Stimulated activated CD8-positive, alpha-beta memory T cell treated with anti-CD3 and anti-CD28 coated beads, Interleukin-15, amount 100 ng/mL, for 48 hours (primary cell): ENCODE measurements at regions not wholly inside any gene's neighbourhood (a gene's known extent, or its start where the extent isn't known, plus 50 kb on each side); places are given as distances from the start of the nearest gene placed in this dataset.
A peak's percentile ranks its signal among the peaks of the same experiment; 100 is the strongest.

Experiments used
- DNase-seq, 2 donors: peaks; one replicate each; pipeline ENCODE4 v3.0.0-alpha.2; 2020; ENCODE audit warnings: low read depth in 2 of 2

DNA sequence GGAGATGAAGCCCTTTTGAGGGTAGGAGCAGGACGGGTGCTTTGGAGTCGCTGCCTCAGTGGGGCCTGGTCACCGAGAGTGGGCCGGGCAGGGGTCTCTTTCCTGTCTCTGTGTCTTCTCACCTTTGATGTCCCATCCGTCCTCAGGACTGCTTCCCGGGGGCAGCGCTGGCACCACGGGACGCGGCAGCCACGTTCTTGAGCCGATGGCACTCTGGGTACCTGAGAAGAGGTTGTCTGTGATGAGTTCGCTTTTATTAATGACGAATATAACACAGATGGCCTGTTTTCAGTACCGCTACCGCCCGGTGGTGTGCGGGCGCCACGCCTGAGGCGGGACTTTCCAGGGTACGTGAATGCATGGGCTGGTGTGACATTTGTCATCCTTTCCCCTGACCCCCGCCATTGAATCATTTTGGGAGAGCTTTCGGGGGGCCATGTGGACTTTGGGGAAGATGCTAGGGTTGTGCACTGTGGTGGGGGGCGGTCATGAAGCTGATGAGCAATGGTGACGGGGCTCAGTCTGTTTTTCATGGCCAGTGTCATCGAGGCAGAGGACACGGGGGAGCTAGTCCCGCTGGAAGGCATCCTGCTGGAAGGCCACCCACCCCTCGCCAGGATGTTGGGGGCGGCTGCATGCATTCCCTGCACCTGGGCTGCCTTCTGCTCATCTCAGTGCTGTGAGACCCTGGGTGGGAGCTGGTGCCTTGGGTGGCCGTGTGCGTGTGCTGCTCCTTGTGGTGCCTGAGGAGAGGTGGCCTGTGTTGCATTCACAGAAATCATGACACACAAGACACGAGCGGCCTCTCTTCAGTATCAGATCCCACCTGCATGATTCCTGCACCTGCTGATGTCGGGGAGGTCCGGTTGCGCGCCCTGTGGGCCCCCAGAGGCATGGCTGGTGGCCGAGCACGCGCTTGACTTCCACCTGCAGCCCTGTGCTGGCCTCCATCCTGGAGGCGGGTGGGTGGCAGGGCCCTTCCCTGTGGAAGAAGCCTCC, 162.5 kb upstream of the RTL1 start:
- no peak for DNase-seq

DNA sequence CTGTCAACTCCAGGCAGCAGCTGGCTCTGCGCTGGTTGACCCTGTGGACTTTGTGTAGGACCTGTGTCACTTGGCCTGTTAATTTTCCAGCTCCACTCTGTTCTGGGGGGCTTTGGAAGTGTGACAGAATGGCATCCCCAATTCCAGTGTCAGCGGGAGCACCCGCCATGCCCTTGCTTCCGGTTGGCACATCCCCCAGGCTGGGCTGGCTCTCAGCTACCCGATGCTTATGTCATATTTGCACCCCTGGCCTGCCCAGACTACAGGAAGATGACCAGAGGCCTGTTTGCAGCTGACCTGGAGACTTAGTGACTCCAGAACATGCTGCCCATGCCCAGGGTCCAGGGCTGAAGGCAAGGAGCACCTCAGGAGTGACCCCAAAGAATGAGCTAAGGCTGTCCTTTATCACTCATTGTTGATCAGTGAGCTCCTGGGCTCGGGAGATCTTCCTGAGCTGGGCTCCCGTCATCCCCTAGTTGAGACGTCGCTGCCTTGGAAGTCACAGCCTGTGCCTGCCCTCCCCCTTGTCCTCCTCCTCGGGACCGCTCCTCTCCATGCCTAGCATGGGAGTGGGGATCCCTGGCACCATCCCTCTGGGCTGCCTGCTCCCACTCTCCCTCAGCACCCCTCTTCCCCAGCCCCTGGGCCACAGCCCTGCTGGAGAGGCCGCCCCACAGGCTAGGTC, 163.4 kb upstream of the RTL1 start:
- DNase-seq: no peak

DNA sequence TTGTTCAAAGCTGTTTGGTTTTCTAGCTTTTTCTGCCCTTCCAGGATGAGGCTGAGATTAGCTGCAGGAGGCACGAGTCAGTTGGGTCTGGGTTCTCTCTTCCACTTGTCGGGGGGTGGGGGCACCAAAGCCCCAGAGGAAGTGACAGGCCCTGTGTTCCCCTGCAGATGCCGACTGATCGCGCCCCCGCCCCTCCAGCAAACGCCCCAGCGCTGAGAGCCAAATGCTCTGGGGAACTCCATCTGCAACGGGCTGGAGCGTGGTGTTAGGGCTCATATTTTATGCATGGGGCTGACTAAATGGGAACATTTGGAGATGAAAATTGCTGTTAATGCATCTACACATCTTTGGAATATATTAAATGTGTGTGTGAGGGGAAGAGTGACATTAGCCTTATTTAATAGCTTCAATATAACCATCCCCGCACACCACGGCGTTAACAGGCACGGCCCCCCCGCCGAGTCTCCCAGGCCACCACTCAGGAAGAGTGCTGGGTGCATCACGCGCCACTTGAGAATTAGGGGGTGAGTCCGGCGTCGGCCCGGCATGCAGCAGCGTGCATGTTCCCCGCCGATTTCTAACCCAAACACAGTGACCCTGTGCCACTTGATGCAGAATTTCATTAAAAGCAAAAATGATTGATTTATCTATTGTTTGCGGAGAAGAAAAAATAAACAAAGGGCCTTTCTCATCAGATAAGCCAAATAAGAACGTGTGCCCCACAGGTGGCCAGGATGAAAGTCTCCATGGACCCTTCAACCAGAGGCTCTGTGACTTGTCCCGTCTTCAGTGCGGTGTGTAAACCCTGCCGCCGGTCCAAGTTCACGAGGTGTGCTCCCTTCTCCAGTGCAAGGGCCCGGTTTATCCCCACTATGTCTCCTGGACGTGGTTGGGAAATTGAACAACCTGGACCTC, 165.0 kb upstream of the RTL1 start:
- no peak for DNase-seq

DNA sequence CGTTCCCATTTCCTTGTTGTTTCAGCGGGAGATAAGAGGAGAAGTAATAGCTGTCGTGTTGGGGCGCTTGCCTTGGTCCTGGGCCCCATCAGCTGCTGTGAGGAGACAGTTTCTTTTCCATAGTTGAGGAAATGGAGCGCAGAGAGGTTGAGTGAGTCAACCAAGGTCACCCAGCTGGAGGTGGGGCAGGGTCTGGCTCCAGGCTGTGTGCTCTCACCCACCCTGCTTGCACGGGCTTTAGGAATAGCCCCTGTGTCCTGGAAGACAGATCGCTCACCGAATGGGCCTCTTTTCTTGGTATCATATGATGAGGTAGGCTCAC, 165.7 kb upstream of the RTL1 start:
- DNase-seq: no peak

DNA sequence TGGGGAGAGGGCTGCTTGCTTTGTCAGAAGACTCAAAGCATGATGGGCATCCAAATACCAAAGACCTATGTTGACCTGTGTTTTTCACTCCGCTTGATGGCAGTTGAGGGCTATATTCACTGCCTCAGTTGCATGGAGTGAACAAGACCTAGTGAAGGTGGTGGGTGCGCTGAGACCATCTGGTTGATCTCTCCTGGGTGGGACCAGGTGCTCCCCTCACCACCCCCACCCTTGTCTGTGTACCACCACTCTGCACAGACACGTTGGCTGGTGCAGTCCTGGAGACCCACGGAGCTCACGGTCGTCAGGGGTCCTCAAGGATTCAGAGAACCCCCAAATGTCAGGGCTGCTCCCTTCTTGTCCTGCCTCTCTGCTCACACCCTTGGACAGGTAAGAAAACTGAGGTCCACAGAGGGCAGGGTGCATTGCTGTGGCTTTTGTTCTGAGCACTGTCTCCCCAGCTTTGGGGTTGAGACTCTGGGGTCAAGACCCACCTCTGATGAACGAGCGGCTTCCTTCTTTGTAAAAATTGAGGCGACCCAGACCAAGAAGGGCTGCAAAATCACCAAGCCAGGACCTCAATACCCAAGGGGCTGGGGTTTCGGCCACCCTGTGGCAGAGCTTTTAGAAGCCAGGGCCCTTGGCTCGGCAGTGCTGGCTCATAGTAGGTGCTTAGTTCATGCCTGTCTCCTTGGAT, 166.3 kb upstream of the RTL1 start:
- DNase-seq: no peak

DNA sequence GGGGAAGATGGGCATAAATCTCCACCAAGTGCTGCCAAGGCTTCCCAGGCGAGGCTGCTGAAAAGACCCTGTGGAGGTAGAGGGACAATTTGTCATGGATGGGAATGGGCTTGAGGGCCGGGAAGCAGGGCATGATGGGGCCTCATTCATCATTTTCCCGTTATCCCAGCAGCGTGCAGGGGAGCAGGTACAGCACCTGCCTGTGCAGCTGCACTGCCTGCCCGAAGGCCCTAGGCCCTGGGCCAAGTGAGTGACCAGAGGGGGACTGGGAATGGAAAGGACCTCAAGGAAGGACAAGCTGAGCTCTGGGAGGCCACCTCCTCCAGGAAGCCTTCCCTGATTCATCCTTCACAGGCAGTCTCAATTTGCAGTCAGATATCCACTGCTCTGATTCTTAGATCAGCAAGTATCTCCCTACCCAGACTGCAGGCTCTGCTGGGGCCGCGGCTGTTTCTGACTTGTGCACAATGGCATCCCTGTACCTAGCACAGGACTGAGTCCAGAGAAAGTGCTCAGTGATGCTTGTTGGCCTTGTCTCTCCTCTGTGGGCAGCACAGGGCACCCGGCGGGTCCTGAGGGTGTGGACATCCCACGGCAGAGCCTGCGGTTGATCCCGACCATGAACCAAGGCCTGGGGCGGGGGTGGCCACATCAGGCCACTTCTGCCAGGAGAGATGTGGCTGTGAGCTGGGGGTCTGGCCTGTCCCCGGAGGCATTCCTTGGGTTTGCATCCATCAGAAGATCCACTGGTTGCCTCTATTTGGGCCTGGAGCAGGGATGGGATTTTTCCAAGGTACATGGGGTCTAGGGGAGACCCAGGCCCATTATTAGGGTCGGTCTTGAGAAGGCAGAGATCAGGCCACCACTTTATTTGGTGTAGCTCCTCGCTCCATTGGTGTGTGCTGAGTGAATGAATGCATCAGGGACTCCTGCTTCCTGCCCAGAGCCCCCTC, 167.3 kb upstream of the RTL1 start:
- no peak for DNase-seq

DNA sequence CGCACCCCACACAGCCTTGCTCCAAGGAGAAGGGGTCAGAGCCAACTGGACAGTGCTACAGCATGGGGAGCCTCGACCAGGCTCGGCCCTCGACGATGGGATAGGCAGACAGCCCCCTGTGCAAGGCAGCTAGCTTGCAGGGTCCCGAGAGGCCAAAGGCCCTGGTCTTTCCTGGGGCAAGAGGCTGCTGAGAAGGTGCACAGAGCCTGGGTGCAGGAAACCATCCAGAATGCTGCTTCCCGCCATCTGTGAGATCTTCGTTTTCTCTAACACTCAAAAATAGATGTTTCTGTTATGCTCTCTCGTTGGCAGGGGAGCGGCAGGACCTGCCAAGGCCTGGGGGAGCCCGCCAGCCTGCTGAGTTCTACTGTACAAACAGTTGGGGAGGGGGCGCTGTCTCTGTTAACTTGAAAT, 168.0 kb upstream of the RTL1 start:
- DNase-seq: no peak

DNA sequence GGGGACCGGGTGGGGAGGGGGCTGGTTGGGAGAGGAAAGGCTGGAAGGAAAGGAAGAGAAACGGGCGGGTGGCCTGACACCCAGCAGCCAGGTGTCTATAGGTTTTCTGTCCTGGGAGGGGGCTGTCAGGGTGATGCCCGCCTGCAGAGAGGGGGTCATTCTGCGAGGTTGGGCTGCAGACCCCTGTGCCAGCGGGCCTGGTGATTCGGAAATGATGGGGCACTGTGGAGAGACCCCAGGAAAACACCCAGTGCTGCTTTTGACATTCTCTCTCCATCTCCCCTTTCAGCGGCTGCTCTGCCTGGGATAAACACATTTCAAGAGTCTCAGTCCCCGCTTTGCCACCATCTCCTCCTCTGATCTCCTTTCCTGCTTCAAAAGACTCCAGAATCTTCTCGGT, 168.5 kb upstream of the RTL1 start:
- DNase-seq: no peak

DNA sequence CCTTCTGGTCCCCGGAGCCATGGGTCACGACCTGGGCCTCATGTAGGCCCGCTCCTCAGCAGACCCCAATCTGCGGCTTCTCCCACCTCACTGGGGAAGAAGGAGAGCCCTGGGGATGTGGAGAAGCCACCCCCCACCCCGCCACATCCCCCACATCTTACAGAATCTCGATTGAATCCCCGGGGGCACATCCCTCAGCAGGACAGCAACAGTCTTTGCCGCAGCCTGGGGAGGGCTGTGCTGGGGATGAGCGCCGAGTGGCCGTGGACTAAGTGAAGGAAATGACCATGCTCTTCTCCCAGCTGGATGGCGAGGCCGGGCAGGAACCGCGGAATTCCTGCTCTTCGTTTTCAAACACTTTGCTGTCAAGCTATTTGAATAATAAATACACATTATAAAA, 169.0 kb upstream of the RTL1 start:
- no peak for DNase-seq

DNA sequence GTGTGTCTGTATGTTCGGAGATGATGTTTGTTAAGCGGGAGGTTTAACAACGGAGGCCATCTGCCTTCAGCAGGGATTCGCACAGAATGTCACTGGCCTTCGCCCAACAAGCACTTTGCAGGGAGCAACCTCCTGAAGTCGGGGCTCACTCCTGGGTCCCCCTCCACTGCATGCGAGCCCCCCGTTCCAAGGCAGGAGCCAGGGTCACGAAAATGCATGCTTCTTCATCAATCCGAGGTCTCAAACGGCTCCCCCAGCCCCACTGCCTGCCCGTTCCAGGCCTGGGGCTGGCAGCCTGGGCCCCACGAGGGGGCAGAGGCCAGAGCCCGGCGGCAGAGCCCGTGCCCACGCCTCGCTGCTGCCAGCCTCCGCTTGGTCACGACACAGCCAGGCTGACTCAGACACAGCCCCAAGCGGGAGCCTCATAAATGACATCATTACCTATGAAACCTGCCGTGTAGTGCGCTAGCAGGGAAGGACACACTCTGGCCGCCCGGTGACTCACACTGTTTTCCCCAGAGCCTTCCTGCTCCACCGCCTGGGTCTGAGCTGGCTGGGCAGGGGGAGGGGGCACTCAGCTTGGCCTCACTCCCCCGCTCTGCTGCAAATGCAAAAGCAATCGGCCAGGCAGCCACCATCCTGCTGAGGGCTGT, 169.5 kb upstream of the RTL1 start:
- peak in 1 of 2 donors; percentile 24 for DNase-seq

DNA sequence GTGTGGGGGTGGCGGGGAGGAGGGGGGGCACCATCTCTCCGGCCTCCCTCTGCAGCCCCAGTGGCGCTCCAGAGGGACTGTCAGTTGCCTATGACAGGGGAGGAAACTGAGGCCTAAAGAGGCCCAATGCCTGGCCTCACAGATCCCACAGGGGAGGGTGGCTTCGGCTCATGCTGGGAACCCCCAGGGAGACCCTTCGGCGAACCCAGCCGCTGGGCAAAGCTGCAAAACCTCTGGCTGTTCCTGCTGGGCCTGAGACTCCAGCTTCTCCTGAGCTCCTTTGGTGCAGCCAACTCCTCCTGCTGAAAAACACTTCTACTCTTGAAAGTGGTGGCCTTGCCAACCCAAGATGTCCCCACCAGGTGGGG, 170.1 kb upstream of the RTL1 start:
- no peak for DNase-seq

DNA sequence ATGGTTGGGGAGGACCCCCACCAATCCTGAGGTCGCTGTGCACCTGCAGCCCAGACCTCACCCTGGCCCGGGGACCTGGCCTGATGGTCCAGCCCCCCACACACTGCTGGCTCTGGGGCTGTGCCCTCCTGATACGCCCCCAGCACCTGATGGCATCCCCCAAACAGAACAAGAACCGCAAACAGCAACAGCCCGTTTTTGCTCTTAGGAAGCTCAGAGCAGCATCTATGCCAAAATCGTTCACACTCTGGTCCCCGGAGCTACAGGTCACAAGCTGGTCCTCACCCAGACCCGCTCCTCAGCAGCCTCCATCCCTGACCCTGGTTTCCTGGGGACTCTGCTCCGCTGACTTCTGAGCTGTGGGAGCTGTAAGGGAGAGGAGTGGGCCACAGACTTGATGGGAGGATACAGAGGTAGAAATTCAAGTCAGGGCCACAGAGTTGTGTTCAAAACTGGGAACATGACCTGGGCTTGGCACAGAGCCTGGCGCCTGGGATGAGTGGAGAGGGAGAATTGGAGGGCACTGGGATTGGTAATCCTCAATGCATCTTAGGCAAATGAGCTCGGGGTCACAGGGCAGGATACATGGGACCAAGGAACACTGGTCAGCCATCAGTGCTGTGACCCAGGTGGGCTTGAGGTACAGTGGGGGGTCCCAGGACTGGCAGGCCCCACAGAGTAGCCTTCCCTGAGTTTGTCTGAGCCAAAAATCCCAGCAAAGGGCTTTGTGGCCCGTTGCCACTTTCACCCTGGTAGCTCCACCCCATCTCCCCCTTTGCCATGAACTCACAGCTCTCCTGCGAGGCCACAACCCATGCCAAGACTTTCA, 170.9 kb upstream of the RTL1 start:
- DNase-seq: no peak

DNA sequence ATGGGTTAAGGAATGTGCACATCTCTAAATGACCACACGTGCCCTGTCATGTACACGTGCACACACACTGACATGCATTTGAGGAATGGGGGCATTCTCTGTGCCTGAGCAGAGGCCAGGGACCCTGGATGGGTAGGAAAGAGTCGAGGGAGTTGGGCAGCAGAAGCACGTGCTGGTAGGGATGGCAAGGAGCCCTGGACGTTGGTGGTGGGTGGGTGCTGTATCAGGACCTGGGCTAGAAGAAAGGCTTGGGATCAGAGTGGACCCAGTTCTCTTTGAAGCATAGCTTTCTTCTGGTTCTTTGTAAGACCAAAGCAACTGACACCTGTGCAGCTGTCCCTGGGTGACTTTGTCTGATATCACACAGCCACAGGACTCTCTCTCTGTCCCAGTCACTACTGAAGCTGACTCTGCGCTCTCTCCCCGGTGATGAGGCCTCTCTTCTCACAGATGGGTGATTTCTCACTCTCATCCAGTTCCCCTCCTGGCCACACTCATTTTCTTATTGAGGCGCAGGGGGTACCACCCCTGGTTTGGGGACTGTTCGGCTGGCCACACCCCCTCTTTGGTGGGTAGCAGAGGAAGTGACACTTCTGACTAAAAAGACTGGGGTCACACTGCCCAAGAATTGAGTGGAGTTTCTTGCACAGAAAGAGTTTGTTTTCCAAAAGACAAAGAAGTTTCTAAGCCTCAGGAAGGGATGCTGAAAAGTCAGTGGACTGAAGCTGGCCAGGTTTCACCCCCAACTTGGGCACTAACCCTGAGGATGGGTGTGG, 171.7 kb upstream of the RTL1 start:
- DNase-seq: no peak

DNA sequence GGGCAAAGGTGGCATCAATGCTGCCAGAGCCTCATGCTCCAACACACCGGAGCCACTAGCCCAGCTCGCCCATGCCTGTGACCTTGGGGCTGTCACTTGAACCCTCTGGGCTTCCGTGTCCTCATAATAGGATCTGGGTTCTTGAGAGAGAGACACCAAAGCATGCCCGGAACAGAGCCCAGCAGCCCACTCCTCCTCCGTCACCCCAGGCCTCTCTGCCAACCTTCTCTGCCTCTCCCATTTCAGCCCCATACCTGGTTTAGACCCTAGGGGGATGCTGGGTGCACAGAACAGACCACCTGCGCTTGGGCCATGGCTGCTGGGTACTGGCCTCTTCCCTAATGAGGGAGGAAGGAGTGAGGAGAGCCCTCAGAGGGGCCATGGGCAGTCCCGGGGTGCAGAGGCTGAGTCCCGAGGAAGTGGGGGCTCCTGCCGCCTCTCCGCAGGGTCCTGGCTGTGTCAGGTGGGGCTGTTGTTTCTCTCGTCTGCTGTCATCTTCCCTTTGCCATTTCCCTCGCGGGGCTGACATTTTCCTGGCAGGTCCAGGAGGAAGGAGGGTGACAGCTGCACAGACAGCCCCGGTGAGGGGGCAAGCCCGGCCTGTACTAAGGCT, 172.4 kb upstream of the RTL1 start:
- no peak for DNase-seq

DNA sequence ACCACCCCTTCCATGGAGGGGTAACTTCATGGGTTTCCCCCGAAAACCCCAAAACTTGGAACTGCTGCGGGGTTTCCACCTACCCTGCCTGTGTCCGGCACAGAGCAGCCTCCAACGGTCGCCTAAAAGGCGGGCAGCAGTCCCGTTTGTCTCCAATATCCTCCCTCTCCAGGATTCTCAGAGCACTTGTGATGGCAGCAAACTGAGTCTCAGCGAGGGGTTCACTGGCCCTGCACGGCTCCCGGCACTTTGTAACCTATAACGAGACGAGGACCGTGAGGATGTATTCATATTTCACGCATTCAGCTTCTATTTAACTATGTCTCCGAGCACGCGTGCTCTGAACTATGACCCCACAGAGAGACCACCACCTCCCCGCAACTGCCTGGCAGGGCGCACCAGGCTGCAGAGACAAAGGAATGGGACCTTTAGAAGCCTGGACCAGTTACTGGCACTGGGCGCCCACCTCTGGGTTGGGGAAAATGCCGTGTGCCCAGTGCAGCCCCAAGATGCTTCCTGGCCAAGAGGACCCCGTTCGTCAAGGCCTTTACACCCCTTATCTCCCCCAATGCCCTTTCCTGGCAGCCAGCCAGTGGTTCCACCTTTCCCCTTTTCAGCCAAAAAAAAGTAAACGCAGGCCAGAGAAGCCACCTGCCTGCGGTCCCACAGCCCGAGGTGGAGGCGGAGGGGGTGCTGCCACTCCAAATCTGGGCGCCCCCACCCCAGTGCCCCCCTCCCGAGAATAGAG, 173.1 kb upstream of the RTL1 start:
- no peak for DNase-seq

DNA sequence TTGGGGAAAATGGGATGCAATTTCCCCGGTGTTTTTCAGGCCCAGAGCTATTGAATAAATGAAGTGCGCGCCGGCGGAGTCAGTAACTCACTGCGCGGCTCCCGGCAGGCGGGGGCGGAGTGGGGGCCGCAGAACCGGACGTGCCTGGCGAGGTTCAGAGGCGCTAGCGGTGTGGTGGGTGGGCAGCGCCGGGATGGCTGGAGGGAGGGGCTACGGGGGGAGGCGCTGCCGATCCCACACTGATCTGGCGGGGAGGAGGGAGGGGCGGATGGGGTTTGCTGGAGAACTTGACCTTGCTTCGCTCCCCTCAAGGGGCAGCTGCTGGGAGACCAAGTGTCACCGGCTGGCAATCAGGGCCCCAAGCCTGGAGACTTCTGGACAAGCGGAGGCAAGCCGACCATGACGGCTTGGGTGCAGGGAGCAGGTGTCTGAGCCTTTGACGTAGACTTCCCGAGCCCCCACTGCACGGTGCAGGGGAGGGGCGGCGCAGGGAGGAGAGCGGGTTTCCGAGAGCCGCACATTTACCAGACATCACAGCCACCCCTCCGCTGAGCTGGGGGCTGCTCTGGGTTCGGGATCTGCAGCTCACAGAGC, 174.1 kb upstream of the RTL1 start:
- no peak for DNase-seq
